Peyer's patch (tissue), 4 donors: ENCODE measurements at regions not wholly inside any gene's neighbourhood (a gene's known extent, or its start where the extent isn't known, plus 50 kb on each side); places are given as distances from the start of the nearest gene placed in this dataset.

Source experiments
- CTCF ChIP-seq, 6 experiments: fragments of 450-650 bp in 4 of 6; fragments of 200-600 bp in 2 of 6; sonication (generic) in 1 of 6; IDR thresholded peaks; one replicate each; pipeline ENCODE4 v1.5.1; 2017 to 2019; ENCODE audit warnings: antibody characterized with exemption in 6 of 6, mild to moderate bottlenecking in 3 of 6, moderate library complexity in 1 of 6
- POLR2A ChIP-seq, 2 donors: fragments of 450-650 bp; IDR thresholded peaks; one replicate each; pipeline ENCODE4 v1.5.1; 2017; ENCODE audit warnings: antibody characterized with exemption in 2 of 2, mild to moderate bottlenecking in 2 of 2, moderate library complexity in 2 of 2

- no peak for TF ChIP-seq POLR2A (IDR thresholded peaks at IDR 0.05)
- no peak for TF ChIP-seq CTCF (IDR thresholded peaks at IDR 0.05)
Observed at GRCh38 chr22:49705972-49706352, 121.7 kb downstream of the BRD1 start.
